ENCODE measurements at regions not wholly inside any gene's neighbourhood (a gene's known extent, or its start where the extent isn't known, plus 50 kb on each side); places are given as distances from the start of the nearest gene placed in this dataset.

DNA sequence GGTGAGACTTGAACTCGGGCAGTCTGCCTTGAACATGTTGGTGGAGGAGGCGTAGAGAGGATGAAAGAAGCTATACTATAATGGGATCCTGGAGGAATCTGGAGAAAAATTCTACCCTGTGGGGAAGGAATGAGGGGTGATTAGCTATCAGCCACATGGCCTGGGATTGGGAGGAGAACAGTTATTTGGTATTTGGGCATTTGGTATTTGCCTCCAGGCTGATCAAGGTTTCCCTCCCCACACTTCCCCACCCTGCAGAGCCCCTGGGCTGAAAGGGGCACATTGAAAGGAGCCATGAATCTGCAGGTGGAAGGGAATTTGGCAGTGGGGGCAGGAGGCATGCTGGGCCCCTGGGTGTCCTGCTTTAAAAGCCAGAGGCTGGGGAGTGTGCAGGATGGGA lies 235.3 kb downstream of the INHBA start:
- TF ChIP-seq, protein P1, sequence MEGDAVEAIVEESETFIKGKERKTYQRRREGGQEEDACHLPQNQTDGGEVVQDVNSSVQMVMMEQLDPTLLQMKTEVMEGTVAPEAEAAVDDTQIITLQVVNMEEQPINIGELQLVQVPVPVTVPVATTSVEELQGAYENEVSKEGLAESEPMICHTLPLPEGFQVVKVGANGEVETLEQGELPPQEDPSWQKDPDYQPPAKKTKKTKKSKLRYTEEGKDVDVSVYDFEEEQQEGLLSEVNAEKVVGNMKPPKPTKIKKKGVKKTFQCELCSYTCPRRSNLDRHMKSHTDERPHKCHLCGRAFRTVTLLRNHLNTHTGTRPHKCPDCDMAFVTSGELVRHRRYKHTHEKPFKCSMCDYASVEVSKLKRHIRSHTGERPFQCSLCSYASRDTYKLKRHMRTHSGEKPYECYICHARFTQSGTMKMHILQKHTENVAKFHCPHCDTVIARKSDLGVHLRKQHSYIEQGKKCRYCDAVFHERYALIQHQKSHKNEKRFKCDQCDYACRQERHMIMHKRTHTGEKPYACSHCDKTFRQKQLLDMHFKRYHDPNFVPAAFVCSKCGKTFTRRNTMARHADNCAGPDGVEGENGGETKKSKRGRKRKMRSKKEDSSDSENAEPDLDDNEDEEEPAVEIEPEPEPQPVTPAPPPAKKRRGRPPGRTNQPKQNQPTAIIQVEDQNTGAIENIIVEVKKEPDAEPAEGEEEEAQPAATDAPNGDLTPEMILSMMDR (conservative IDR thresholded peaks at IDR 0.05; ENCODE audit: low read length), result no peak
- TF ChIP-seq EZH2phosphoT487 (IDR thresholded peaks at IDR 0.05; ENCODE audit: borderline replicate concordance), result no peak
